Activated naive CD8-positive, alpha-beta T cell treated with anti-CD3 and anti-CD28 coated beads, Interleukin-2, amount 50 U/mL, for 24 hours (primary cell): ENCODE measurements at regions not wholly inside any gene's neighbourhood (a gene's known extent, or its start where the extent isn't known, plus 50 kb on each side); places are given as distances from the start of the nearest gene placed in this dataset.

Experiments used
- ATAC-seq: fragments of 150-1000 bp; cut with Tn5 transposase; one replicate; pipeline ENCODE4 v1.10.0; 2021
- DNase-seq: peaks from one replicate; pipeline ENCODE4 v3.0.0; 2021
- H3K27ac Mint-ChIP-seq: one replicate; pipeline ENCODE4 v1.8.0; 2021; ENCODE audit warnings: mild to moderate bottlenecking, mixed read lengths
- H3K27me3 Mint-ChIP-seq: one replicate; pipeline ENCODE4 v1.8.0; 2021; ENCODE audit warnings: mixed read lengths
- H3K36me3 Mint-ChIP-seq: one replicate; pipeline ENCODE4 v1.8.0; 2021; ENCODE audit warnings: low read depth, mixed read lengths
- H3K4me1 Mint-ChIP-seq: one replicate; pipeline ENCODE4 v1.8.0; 2021; ENCODE audit warnings: mixed read lengths
- H3K4me3 Mint-ChIP-seq: one replicate; pipeline ENCODE4 v1.8.0; 2021; ENCODE audit warnings: mild to moderate bottlenecking, moderate library complexity, mixed read lengths
- H3K9me3 Mint-ChIP-seq: one replicate; pipeline ENCODE4 v1.8.0; 2021; ENCODE audit warnings: mixed read lengths

DNA sequence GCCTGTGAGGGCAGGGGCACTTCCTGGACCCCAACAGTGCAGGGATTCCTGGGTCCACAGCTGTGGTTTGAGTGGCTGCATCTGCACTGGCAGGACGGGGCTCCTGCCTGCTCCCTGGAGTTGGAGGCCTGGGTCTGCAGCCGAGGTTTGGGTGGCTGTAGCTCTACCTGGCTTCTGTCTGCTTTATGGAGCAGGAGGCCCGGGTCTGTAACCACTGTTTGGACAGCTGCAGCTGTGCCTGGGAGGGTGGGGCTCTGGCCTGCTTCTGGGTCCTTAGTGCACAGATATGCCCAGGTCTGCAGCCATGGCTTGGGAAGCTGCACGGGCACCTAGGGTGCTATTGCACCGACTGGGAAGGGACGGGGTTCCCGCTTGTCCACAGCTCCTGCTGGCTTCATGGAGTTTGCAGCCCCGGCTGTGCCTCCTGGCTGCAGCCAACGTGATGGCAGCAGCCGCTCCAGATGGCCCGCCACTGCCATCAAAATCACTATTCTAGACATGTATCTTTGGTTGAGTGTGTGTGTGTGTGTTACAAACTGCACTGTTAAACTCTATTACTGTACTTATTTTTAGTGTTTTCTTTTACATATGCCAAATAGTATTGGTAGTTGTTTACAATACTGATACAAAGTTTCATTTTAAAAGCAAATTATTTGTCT, 412.3 kb upstream of the KIRREL3 start:
- H3K27ac Mint-ChIP-seq: no peak overlapping the region

DNA sequence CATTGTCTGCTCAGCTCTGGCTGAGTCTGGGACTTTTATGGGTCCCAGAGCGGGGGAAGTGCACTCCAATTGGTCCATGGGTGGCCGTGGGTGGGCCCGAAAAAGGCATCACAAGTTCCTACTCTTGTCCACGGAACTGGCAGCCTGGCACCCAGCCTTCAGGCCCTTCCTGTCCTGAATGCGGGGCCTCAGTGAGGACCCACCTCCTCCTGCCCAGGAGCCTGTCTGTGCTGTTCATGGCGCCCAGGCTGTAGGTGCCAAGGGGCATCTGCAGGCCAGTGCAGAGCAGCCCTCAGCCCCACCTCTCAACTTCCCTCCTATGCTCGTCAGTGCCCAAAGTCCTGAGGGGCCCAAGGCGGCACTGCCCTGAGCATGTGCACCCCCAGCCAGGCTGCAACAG, 411.7 kb upstream of the KIRREL3 start:
- no peak overlapping the region for H3K4me3 Mint-ChIP-seq
- DNase-seq (no peak), ATAC-seq (no peak)
- H3K27ac Mint-ChIP-seq: no peak overlapping the region
- H3K36me3 Mint-ChIP-seq: no peaks in the 10 kb centered on the region
- no peaks in the 10 kb centered on the region for H3K27me3 Mint-ChIP-seq
- H3K4me1 Mint-ChIP-seq: no peaks in the 10 kb centered on the region
- peaks cover 12% of the 10 kb centered on the region for H3K9me3 Mint-ChIP-seq

More for the DNA sequence above, 412.3 kb upstream of the KIRREL3 start:
- no peaks in the 10 kb centered on the region for H3K36me3 Mint-ChIP-seq
- no peaks in the 10 kb centered on the region for H3K27me3 Mint-ChIP-seq
- no peak overlapping the region for H3K4me3 Mint-ChIP-seq
- peaks cover 12% of the 10 kb centered on the region for H3K9me3 Mint-ChIP-seq
- no peak for DNase-seq
- ATAC-seq: no peak
- no peaks in the 10 kb centered on the region for H3K4me1 Mint-ChIP-seq

DNA sequence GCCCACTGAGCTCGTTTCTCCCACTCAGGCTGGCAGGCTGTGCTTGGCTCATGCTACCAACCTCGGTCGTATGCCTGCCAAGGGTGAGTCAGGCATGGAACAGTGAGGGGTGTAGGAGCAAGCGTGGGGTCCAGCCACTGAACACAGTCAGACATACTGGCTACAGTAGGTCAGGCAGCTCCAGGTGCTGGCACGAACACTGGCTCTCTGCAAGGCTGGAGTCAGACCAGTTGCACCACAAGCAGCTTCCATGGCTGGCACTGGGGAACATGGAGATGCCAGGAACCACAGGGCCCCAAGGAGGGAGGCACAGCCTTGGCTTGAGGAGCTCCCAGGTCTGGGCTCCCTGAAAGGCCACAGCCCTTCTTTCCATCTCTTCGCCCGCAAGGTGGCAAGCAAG, 410.7 kb upstream of the KIRREL3 start:
- H3K4me3 Mint-ChIP-seq: no peak overlapping the region
- H3K9me3 Mint-ChIP-seq: peaks cover 12% of the 10 kb centered on the region
- DNase-seq (no peak), ATAC-seq (no peak)
- H3K36me3 Mint-ChIP-seq: no peaks in the 10 kb centered on the region
- no peaks in the 10 kb centered on the region for H3K4me1 Mint-ChIP-seq
- H3K27me3 Mint-ChIP-seq: no peaks in the 10 kb centered on the region
- H3K27ac Mint-ChIP-seq: no peak overlapping the region

DNA sequence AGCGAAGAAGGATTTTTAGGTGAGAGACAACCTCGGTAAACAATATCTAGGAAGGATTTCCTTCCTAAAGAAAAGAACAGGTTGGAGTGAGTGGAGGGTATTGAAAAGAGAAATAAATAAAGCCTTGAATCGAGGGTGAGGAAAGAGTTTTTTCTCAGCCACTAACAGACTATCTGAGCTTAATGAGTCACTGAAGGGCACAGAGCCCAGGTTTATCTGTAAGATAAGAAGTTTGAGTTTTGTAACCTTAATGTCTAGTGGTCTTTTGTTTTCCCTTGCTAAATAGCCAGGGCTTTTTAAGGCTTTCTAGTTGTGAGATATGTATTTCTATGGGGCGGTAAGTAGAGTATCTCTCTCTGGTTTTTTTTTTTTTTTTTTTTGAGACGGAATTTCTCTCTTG, 394.5 kb upstream of the KIRREL3 start:
- peaks cover 10% of the 10 kb centered on the region for H3K9me3 Mint-ChIP-seq
- ATAC-seq (no peak), DNase-seq (no peak)
- no peaks in the 10 kb centered on the region for H3K4me1 Mint-ChIP-seq
- peaks cover 2% of the 10 kb centered on the region for H3K27me3 Mint-ChIP-seq
- H3K4me3 Mint-ChIP-seq: no peak overlapping the region
- no peak overlapping the region for H3K27ac Mint-ChIP-seq
- no peaks in the 10 kb centered on the region for H3K36me3 Mint-ChIP-seq

DNA sequence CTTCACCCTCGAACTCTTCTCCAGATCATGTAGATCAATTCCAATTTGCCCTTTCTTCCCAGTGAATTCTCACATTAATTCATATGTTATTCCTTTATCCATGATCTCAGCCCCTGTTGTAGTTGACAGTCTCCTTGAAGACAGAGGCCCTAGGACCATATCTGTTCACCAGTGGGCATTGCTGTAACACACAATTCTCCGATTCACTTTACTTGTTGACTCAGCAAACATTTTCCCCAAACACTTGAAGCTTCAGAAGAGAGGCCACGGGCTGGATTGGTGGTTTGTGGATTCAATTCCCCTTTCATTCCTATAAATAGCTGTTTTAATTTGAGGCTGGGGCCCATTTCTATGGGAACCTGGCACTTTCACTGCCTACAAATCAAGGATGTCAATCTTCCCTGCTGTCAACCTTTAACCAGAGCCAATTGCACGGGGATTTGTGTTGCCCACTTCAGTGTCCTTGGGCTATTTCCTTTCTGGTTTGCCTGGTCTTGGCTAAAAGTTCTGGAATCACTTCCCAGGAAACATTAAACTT, 393.0 kb upstream of the KIRREL3 start:
- no peaks in the 10 kb centered on the region for H3K4me1 Mint-ChIP-seq
- peaks cover 10% of the 10 kb centered on the region for H3K9me3 Mint-ChIP-seq
- ATAC-seq (no peak), DNase-seq (no peak)
- no peaks in the 10 kb centered on the region for H3K36me3 Mint-ChIP-seq
- H3K27ac Mint-ChIP-seq: no peak overlapping the region
- H3K4me3 Mint-ChIP-seq: no peak overlapping the region
- peaks cover 2% of the 10 kb centered on the region for H3K27me3 Mint-ChIP-seq

DNA sequence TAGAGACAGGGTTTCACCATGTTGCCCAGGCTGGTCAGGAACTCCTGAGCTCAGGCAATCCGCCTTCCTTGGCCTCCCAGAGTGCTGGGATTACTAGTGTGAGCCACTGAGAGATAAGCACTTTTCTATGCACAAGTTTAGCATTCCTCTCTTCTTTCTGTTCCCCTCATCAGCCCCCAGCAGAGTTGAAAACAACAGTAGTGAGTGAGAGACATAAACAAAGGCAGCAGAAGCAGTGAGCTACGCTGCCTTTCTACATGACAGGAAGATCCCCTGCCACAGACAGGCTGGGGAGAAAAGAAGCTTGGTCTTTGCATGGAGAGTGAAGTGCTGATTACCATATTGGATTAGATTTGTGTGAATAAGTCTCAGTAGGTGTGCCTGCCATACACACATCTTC, 392.0 kb upstream of the KIRREL3 start:
- Mint-ChIP-seq H3K36me3 (no peaks in the 10 kb centered on the region), H3K9me3 (peaks cover 10% of the 10 kb centered on the region), H3K4me3 (no peak overlapping the region), H3K27me3 (peaks cover 2% of the 10 kb centered on the region), H3K27ac (no peak overlapping the region), H3K4me1 (no peaks in the 10 kb centered on the region)
- DNase-seq: no peak
- ATAC-seq: no peak

DNA sequence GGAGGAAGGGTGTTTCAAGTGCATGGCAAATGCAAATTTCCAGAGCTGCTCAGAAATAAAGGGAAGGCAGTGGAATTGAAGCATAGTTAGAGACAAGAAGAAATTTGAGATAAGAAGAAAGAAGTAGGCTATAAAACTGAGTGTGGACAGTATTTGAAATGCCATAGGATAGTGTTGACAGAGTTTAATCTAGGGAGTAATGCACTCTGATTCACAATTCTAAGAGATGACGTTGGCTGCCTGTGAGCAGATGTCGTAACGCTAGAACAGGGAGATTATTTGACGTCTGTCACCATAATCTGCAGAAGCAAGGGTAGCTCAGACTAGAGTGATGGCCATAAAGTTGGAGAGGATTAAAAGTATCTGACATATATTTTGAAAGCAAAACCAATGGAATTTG, 389.9 kb upstream of the KIRREL3 start:
- Mint-ChIP-seq H3K27ac (no peak overlapping the region), H3K4me1 (no peaks in the 10 kb centered on the region), H3K9me3 (peaks cover 5% of the 10 kb centered on the region), H3K4me3 (no peak overlapping the region), H3K27me3 (peaks cover 2% of the 10 kb centered on the region), H3K36me3 (no peaks in the 10 kb centered on the region)
- DNase-seq (no peak), ATAC-seq (no peak)

DNA sequence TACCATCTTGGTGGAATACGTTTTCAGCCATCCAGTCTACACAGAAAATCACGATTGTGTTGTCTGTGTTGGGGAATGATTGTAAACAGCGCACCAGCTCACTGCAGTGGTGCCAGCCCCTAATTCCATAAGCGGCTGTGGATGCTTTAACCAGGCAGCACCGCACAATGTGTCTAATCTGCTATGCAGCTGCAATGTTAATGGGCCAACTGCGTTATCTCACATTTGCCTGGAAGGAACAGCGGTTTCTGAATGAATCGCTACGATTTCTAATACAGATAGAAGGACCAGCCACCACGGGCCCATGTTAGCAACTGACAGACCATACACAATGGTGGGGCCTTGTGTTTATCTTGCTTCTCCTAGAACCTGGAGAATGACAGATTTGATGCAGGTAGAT, 384.5 kb upstream of the KIRREL3 start:
- Mint-ChIP-seq H3K4me1 (no peaks in the 10 kb centered on the region), H3K36me3 (no peaks in the 10 kb centered on the region), H3K9me3 (no peaks in the 10 kb centered on the region), H3K27me3 (no peaks in the 10 kb centered on the region), H3K27ac (no peak overlapping the region), H3K4me3 (no peak overlapping the region)
- no peak for ATAC-seq
- DNase-seq: no peak

DNA sequence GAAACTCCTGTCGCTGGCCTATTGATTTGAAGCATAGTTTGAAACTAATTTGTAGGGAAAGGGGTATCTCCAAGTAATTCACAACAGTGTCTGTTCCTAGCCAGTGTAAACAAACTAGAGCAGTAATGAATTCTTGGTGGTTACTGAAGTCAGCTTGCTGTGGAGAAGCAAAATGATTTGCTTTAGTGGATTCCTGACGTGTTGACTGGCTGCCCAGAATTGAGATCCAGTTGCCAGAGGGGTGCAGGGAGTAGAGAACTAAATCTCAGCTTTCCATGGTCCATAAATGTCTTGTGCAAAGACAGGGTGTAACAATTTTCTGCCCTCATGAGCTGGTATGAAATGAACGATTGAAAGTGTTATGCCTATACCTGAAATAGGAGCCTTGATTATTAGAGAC, 382.5 kb upstream of the KIRREL3 start:
- Mint-ChIP-seq H3K4me1 (no peaks in the 10 kb centered on the region), H3K36me3 (no peaks in the 10 kb centered on the region), H3K27ac (no peak overlapping the region), H3K9me3 (no peaks in the 10 kb centered on the region), H3K4me3 (no peak overlapping the region), H3K27me3 (no peaks in the 10 kb centered on the region)
- ATAC-seq: no peak
- no peak for DNase-seq

DNA sequence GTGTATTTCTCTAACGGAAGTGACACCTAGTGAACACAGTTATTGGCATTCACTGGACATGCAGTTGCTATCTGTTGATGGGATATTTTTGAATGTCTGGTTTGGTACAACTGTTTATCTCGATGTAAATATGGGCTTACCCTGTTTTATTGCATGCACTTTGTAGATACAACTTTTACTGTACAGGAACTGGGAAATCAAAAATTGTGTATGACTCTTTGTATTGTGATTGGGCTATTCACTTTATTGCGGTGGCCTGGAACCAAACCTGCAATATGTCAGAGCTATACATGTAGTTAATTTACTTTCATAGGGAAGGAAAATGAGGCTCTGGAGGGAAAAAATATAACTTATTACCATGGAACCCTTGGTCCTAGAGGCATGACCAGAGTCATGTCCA, 380.7 kb upstream of the KIRREL3 start:
- H3K9me3 Mint-ChIP-seq: no peaks in the 10 kb centered on the region
- ATAC-seq: no peak
- H3K27ac Mint-ChIP-seq: no peak overlapping the region
- no peaks in the 10 kb centered on the region for H3K27me3 Mint-ChIP-seq
- DNase-seq: no peak
- no peaks in the 10 kb centered on the region for H3K4me1 Mint-ChIP-seq
- no peaks in the 10 kb centered on the region for H3K36me3 Mint-ChIP-seq
- no peak overlapping the region for H3K4me3 Mint-ChIP-seq

DNA sequence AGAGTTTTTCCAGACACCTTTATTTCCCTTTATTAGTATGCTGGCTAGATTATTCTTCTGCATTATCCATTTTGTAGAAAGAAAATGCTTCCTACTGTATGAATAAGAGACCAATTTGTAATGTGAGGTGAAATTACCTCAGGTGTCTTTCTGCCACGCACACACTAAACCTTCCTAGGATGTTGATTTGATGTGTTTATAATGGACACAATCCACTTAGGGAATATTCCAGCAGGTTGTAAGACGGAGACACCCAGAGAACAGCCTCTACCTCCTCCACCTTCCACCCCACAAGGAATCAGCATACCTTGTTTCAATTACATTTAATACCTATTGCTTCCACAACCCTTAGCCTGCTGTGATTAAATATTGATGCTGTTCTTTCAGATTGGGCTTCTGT, 379.1 kb upstream of the KIRREL3 start:
- Mint-ChIP-seq H3K4me1 (no peaks in the 10 kb centered on the region), H3K36me3 (no peaks in the 10 kb centered on the region), H3K27ac (no peak overlapping the region), H3K4me3 (no peak overlapping the region), H3K27me3 (no peaks in the 10 kb centered on the region), H3K9me3 (no peaks in the 10 kb centered on the region)
- DNase-seq (no peak), ATAC-seq (no peak)

DNA sequence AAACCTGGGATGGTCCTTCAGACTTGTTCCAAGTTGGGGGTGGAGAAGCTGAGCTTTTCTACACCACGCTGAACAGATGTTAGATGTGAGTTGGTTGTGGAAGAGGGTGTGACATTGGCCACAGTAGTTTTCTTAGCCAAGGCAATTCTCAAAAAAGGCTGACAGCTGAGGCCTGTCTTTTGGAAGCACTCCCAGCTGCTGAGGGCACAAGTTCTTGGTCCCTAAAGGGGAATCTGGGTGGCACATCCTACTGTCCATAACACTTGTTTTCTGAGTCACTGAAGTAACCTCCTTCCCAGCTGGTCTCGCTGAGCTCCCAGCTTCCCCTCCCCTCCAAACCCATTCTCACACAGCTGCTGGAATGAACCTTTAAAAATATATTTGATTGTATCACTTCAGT, 375.7 kb upstream of the KIRREL3 start:
- no peaks in the 10 kb centered on the region for H3K27me3 Mint-ChIP-seq
- H3K4me1 Mint-ChIP-seq: no peaks in the 10 kb centered on the region
- no peak for ATAC-seq
- no peaks in the 10 kb centered on the region for H3K9me3 Mint-ChIP-seq
- no peak overlapping the region for H3K4me3 Mint-ChIP-seq
- DNase-seq: no peak
- H3K27ac Mint-ChIP-seq: no peak overlapping the region
- no peaks in the 10 kb centered on the region for H3K36me3 Mint-ChIP-seq

DNA sequence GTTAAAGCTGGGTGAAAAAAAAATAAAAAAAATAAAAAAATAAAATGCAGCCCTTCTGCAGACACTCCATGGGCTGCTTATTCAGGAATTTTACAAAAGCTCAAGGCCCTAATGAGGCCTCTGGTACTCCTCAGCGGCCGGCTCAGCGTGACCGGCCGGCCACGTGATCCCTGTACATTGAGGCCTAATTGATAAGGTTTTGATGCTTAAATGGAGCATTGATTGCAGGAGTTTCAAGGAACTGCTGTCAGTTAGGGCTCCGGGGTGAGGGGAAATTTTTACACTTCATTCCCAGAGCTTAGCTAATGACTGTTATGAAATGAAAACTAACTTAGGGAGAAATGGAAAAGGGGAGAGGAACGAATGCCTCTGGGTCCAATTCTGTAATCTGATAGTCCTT, 368.8 kb upstream of the KIRREL3 start:
- H3K9me3 Mint-ChIP-seq: no peaks in the 10 kb centered on the region
- no peak overlapping the region for H3K27ac Mint-ChIP-seq
- no peak for ATAC-seq

DNA sequence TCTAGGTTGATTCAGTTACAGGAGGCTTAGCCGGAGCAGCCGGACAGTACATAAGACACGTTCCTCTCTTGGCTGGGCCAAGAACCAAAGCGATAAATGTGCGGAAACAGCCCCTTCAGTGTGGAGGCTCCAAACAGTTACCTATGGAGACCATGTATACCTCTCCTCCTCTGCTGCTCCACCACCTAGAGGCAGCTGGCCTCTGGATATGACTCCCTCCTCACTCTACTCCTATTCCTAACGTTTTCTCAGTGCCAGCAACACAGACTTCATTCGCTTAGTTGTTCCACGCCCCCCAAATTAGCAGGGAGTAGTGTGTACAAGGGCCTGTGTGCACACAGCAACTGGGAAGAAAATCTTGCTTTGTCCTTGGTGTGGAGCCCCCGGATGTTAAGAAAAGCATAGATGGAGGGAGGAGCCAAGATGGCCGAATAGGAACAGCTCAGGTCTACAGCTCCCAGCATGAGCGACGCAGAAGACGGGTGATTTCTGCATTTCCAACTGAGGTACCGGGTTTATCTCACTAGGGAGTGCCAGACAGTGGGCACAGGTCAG, 362.3 kb upstream of the KIRREL3 start:
- DNase-seq (no peak), ATAC-seq (no peak)
- H3K9me3 Mint-ChIP-seq: no peaks in the 10 kb centered on the region
- H3K27me3 Mint-ChIP-seq: peaks cover 7% of the 10 kb centered on the region
- H3K27ac Mint-ChIP-seq: no peak overlapping the region
- H3K4me1 Mint-ChIP-seq: no peaks in the 10 kb centered on the region
- H3K36me3 Mint-ChIP-seq: no peaks in the 10 kb centered on the region
- H3K4me3 Mint-ChIP-seq: no peak overlapping the region

More for the DNA sequence above, 368.8 kb upstream of the KIRREL3 start:
- H3K27me3 Mint-ChIP-seq: no peaks in the 10 kb centered on the region
- no peaks in the 10 kb centered on the region for H3K36me3 Mint-ChIP-seq
- no peak overlapping the region for H3K4me3 Mint-ChIP-seq
- no peaks in the 10 kb centered on the region for H3K4me1 Mint-ChIP-seq
- DNase-seq: no peak

DNA sequence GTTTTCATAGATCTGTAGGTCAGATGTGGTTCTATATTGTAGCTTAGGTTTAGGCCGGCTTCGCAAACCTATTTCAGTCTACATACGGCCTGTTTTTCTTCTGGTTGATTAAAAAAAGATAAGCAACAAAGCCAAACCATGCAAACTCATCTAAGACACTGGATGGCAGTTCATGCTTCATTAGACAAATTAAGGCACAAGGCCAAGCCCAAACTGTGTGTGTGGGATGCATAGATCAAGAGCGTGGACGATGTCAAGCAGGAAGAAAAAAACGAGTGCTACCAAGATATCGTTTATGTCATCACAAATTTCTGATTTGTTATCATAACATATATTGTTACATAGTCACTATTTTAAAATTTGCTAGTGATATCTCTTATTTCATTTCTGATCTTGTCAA, 357.6 kb upstream of the KIRREL3 start:
- H3K36me3 Mint-ChIP-seq: no peaks in the 10 kb centered on the region
- H3K4me1 Mint-ChIP-seq: no peaks in the 10 kb centered on the region
- H3K27ac Mint-ChIP-seq: no peak overlapping the region
- no peak overlapping the region for H3K4me3 Mint-ChIP-seq
- ATAC-seq (no peak), DNase-seq (no peak)
- peaks cover 7% of the 10 kb centered on the region for H3K27me3 Mint-ChIP-seq
- H3K9me3 Mint-ChIP-seq: no peaks in the 10 kb centered on the region

DNA sequence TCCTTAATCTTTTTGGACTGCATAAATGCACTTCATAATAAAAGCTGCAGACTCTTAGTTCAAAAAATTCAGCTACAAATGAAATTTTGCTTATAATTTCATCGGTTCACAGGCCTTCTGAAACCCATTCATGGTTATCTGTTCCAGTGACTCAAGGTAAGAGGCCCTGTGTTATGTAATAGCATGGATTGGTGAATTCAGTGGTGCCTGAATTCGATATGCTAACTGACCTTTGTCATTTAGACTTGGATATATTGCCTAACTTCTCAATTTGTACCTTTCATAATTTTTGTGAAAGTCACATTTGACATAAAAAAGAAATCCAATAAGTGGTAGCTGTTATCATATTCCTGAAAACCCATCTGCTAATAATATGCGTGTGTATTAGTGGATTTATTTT, 349.9 kb upstream of the KIRREL3 start:
- H3K27me3 Mint-ChIP-seq: no peaks in the 10 kb centered on the region
- no peaks in the 10 kb centered on the region for H3K9me3 Mint-ChIP-seq
- H3K4me3 Mint-ChIP-seq: no peak overlapping the region
- H3K27ac Mint-ChIP-seq: no peak overlapping the region
- DNase-seq (no peak), ATAC-seq (no peak)
- no peaks in the 10 kb centered on the region for H3K36me3 Mint-ChIP-seq
- no peaks in the 10 kb centered on the region for H3K4me1 Mint-ChIP-seq
